HG03558 (cell line): ENCODE measurements at regions not wholly inside any gene's neighbourhood (a gene's known extent, or its start where the extent isn't known, plus 50 kb on each side); places are given as distances from the start of the nearest gene placed in this dataset.
"Not testable (repeated sequence)": the region's sequence is repeated elsewhere in the genome, so short reads cannot be mapped to it uniquely, and the experiment has no call there.

ENCODE experiments used
- ATAC-seq: cut with Tn5 transposase; IDR thresholded peaks from one replicate; pipeline ENCODE4 v1.9.1; 2021; ENCODE audit warnings: moderate number of reproducible peaks; ENCODE audit not compliant: unreplicated experiment; ENCODE audit errors: extremely low read depth

DNA sequence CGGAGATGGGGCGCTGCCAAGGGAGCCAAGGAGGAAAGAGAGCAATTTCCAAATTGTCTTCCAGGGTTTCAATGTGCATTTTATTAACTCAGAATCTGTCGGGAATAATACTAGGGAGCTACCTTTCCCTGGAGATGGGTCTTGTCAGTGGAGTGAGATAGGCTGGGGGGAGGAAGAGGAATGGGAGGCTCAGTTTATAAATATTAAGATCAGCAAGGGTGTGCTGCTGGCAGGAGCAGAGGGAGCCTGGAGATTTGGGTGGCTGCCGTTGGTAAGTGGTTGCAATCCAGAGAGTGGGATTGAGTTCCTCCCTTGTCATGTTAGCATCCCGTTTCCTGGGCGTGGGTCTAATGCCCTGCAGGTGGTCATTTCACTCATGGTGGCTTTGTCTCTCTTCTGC, 89.9 kb upstream of the ZNG1F start:
- ATAC-seq: not testable (repeated sequence)

DNA sequence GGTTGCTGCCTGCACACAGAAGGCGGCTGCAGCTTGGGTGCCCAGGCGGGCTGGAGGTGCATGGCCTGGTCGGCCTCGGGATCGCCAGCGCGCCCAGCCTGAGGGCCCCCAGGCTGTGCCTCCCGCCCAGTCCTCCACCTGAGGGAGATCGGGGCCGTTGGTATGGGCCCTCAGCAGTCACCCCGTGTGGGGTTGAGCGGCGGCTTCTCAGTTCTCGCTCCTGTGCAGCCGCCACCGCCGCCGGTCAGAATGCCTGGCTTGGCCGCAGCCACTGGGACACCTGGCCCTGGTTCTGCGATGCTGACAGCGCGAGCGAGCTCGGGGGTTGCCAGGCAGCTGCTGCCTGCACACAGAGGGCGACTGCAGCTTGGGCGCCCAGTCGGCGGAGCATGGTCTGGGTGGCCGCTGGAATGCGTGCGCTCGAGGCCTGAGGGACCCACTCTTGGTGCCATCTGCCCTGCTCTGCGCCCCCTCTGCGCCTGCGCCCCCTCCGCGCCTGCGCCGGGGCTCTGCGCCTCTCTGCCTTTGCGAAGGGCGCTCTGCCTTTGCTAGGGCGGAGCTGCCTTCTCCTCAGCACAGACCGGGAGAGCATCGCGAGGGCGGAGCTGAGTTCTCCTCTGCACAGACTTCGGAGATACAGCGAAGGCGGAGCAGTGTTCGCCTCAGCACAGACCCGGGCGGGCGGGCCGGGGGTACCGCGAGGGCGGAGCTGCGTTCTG, 84.6 kb upstream of the ZNG1F start:
- peak; percentile 100 for ATAC-seq

DNA sequence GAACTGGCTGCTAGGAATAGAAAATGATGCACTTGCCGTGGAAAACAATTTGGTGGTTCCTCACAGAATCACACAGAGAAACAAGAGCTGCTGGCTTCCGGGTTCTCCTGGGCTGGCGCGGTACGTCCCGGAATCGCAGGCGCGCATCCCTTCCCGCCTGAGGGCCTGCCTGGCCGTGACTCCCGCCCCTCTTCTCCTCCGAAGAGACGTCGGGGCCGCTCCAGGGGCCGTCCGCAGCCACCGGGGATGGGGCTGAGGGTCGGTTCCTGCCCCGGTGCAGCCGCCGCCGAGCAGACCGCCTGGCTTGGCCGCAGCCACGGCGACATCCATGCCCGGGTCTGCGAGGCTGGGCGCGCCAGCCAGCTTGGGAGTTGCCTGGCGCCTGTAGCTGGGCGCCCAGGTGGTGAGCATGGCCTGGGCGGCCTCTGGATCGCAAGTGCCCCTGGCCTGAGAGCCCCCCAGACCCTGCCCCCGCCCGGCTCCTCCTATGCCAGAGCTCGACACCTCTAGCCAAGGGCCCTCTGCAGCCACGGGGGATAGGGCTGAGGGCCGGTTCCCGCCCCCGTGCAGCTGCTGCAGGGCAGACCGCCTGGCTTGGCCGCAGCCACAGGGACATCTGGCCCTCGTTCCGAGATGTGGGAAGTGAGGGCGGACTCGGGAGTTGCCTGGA, 83.9 kb upstream of the ZNG1F start:
- not testable (repeated sequence) for ATAC-seq

DNA sequence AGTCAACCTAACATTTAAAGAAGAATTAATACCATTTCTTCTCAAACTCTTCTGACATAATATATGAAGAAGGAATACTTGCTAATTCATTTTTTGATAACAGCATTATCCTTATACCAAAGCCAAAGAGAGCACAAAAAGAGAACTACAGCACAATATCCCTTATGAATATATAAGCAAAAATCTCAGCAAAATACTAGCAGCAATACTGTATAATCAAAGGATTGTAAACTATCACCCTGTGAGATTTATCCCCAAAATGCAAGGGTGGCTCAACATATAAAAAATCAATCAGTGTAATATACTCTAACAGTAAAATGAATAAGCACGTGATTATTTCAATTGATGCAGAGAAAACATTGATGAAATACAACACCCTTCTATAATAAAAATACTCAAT, 81.9 kb upstream of the ZNG1F start:
- not testable (repeated sequence) for ATAC-seq

DNA sequence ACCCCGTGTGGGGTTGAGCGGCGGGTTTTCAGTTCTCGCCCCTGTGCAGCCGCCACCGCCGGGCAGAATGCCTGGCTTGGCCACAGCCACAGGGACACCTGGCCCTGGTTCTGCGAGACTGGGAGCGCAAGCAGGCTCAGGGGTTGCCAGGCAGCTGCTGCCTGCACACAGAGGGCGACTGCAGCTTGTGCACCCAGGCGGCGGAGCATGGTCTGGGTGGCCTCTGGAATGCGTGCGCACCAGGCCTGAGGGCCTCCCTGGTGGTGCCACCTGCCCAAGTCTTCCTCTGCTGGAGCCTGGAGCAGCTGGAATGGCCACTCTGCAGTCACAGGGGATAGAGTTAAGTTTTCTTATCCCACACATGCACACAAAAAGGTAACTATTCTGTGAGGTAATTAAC, 80.4 kb upstream of the ZNG1F start:
- not testable (repeated sequence) for ATAC-seq

DNA sequence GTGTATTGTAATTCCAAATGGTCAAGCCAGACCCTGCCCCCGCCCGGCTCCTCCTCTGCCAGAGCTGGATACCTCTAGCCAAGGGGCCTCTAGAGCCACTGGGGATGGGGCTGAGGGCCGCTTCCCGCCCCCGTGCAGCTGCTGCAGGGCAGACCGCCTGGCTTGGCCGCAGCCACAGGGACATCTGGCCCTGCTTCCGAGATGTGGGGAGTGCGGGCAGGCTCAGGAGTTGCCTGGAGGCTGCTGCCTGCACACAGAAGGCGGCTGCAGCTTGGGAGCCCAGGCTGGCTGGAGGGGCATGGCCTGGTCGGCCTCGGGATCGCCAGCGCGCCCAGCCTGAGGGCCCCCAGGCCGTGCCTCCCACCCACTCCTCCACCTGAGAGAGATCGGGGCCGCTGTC, 79.9 kb upstream of the ZNG1F start:
- not testable (repeated sequence) for ATAC-seq

DNA sequence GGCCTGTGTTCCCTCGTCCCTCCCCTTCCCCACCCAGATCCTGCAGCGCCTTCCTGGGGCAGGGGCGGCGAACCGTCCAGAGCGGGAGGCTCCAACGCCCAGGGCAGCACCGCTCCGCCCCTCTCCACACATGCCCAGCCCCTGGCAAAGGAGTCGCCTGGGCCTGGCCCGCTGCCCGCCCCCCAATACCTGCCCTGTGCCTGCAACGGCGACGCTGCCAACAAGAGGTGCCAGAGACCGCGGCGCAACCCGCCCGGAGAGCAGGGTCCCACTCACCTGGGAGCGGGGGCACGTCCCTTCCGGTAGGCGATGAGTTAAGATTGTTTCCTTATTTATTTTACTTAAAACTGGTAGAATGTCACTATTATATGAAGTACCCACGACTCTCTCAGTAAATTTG, 77.5 kb upstream of the ZNG1F start:
- ATAC-seq: not testable (repeated sequence)

DNA sequence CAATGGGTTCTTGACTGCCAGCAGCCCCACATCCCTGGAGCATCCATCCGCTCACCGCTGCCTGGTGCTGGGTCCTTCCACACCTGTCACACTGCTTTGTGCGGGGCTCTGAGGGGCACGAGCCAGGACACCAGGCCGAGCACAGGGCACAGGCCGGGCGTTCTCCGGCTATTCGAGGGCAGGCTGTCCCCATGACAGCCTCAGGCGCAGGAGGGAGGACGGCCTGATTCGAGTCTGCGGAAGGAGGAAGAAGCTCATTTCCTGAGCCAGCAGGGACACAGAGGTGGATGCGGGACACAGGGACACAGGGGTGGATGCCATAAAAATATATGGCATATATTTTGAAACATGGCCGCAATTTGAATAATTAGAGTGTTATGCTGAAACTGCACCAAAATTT, 76.9 kb upstream of the ZNG1F start:
- ATAC-seq: not testable (repeated sequence)

DNA sequence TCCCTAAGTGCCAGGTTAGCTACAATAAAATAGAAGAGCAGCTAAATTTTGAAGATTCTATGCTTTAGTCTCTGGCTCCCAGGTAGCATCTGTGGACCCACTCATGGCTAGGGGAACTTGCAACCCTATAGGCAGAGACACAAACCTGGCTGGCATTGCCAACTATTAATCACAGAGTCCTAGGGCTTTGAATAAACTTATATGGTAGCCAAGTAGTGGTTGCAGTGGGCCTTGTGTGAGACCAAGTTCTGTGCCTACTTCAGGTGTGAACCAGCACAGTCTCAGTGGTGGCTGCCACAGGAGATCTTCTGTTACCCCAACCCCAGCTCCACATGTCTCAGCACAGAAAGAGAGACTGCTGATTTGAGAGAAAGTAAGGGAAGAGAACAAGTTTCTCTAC, 62.9 kb upstream of the ZNG1F start:
- ATAC-seq: not testable (repeated sequence)

DNA sequence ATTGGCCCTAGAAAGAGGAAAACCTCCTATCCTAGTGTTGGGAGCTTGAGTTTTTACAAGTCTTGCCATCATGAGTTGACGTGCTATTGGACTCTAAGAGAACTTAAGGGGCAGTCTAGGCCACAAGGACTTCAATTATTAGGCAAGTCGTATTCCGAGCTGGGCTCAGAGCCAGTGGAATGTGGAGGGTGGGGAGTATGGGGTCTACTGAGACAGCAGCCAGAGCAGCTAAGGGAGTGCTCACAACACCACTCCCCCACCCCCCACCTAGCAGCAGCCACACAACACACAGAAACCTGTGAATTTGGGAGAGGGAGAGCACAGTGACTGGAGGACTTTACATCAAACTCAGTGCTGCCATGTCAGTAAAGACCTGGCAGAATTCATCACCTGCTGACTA, 62.0 kb upstream of the ZNG1F start:
- ATAC-seq: not testable (repeated sequence)

DNA sequence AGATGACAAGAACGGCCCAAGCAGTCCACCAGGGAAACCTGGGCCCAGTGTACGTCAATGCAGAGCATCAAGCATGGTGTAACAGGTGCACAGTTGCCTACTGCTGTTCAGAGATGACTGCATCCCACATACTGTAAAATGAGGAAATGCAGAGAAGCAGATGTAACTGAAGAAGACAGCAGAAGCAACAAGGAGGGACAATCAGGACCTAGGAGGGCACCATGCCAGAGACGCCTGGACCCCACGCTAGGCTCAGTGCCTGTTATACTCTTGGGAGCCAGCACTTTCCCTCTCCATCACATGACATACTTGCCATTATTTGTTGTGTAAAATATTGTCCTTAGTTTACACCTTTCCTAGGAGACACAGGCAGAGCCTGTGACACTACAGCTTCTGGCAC, 57.6 kb upstream of the ZNG1F start:
- ATAC-seq: not testable (repeated sequence)
